ENCODE measurements at regions not wholly inside any gene's neighbourhood (a gene's known extent, or its start where the extent isn't known, plus 50 kb on each side); places are given as distances from the start of the nearest gene placed in this dataset.

DNA sequence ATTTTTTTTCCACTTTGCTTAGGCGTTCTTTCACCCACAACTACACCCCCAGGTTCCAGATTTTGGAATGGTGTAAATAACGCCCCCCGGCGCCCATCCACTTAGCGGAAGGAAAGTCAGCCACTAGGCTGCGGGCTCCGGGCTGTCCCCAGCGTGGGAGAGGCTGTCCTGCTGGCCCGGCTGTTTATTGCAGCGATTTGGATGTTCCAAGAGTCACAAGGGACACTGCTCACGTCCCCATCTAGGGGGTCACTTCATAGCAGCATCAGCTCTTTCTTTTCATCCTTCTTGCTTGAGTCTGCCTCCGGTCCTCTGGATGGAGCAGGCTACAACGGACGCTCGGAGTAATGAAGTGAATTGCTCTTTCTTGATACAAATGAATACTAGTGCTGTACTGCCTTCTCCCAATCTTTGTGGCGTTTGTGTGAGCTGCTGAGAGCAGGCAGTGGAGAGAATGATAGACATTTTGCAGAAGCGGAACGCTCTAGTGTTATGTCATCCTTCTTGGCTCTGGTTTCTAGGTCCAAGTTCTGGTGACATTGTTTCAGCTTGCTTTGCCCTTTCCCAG, 50.7 kb upstream of the PAIP2B start:
- H3K27ac ChIP-seq (ENCODE audit: low read depth in 1 of 3, low read length in 2 of 3) = no peak overlapping the region
- DNase-seq (peak; percentile 5 to 18), FAIRE-seq (no peak)
- peaks cover 0 to 7% of the 10 kb centered on the region in 2 donors for H3K9me3 ChIP-seq (ENCODE audit: control insufficient read depth in 2 of 2, insufficient read depth in 1 of 2, low read depth in 1 of 2, low read length in 1 of 2)
- peaks cover 0 to 46% (median 7%) of the 10 kb centered on the region in 3 donors for H3K27me3 ChIP-seq (ENCODE audit: control insufficient read depth in 3 of 3, insufficient read depth in 3 of 3, low read length in 3 of 3)
- whole genome bisulfite sequencing, 3 donors = 2 to 6% (median 3%) methylated on average over 18 of the region's 18 CpGs
- H3K36me3 ChIP-seq (ENCODE audit: control insufficient read depth in 3 of 3, insufficient read depth in 2 of 3, low read depth in 1 of 3, low read length in 3 of 3) = no peaks in the 10 kb centered on the region
- no peak overlapping the region for H3K4me3 ChIP-seq (ENCODE audit: low read depth in 1 of 3, low read length in 3 of 3)
- H3K4me1 ChIP-seq (ENCODE audit: control insufficient read depth in 3 of 3, insufficient read depth in 2 of 3, low read depth in 1 of 3, low read length in 2 of 3) = peaks cover 0 to 16% (median 7%) of the 10 kb centered on the region in 3 donors

DNA sequence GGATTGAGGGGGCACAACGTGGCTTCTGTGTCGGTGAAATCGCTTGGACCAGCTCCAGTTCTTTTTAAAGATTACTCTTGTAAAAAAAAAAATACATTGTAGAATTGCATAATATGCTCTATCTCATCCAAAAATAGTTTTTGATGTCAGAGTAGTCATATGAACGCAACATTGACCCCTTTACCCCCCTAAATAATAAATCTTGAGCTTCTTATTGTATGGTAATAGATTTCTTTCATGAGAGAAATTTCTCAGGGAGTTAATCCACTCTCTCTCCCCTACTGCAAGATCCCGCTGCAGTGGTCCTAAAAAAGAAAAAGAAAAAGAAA, 50.2 kb upstream of the PAIP2B start:
- Histone ChIP-seq H3K36me3 (ENCODE audit: control insufficient read depth in 3 of 3, insufficient read depth in 2 of 3, low read depth in 1 of 3, low read length in 3 of 3) (no peaks in the 10 kb centered on the region), H3K4me1 (ENCODE audit: control insufficient read depth in 3 of 3, insufficient read depth in 2 of 3, low read depth in 1 of 3, low read length in 2 of 3) (peaks cover 0 to 16% (median 7%) of the 10 kb centered on the region in 3 donors), H3K4me3 (ENCODE audit: low read depth in 1 of 3, low read length in 3 of 3) (peak overlapping the region; percentile 23 to 45 (median 35)), H3K27ac (ENCODE audit: low read depth in 1 of 3, low read length in 2 of 3) (no peak overlapping the region), H3K9me3 (ENCODE audit: control insufficient read depth in 2 of 2, insufficient read depth in 1 of 2, low read depth in 1 of 2, low read length in 1 of 2) (peaks cover 0 to 7% of the 10 kb centered on the region in 2 donors), H3K27me3 (ENCODE audit: control insufficient read depth in 3 of 3, insufficient read depth in 3 of 3, low read length in 3 of 3) (peaks cover 0 to 41% (median 7%) of the 10 kb centered on the region in 3 donors)
- DNase-seq (no peak), FAIRE-seq (no peak)
- 4 to 9% (median 4%) methylated on average over 5 of the region's 5 CpGs for WGBS, 3 donors

DNA sequence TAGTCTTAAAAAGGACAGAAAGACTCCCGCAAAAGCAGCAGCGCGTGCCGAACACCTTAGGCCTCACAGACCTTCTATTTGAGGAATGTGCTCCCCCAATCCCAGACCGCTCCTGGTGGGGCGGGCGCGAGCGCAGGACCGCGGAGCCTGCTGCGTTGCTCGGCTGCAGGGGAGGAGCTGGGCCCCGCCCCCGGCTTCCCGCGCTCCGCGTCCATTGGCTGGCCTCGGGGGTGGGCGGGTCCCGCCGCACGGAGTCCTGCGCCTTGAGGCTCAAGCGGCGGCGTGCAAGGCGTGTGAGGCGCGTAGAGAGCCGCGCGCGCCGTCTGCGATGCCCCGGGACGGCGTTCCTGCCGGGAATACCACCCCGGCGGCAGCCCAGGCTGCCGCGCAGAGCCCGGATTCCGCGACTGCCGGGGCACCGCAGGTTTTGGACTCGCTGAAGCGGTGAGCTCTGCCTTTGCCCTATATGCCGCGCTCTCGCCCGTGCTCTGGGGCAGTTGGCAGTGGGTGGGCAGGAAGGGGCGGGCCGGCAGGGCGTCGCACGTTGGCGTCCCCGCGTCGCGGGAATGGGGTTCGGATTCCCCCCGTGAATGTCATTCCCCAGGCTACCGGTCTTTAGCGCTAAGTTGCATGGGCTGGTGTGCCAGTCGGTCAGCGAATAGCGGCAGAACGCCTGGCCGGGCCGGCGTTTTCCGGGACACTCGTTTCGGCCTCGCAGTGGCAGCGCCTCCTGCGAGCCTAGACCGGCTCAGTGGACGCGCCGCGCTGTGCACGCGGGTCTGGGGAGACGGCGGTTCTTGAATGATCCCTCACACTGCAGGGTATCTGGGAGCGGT, 49.6 kb upstream of the PAIP2B start:
- WGBS, 3 donors = 1 to 2% (median 2%) methylated on average over 51 to 93 of the region's 93 CpGs
- H3K4me3 ChIP-seq (ENCODE audit: low read depth in 1 of 3, low read length in 3 of 3) = peak overlapping the region; percentile 23 to 45 (median 35)
- FAIRE-seq = no peak
- peaks cover 0 to 37% (median 7%) of the 10 kb centered on the region in 3 donors for H3K27me3 ChIP-seq (ENCODE audit: control insufficient read depth in 3 of 3, insufficient read depth in 3 of 3, low read length in 3 of 3)
- peak; percentile 76 to 87 for DNase-seq
- no peaks in the 10 kb centered on the region for H3K36me3 ChIP-seq (ENCODE audit: control insufficient read depth in 3 of 3, insufficient read depth in 2 of 3, low read depth in 1 of 3, low read length in 3 of 3)
- H3K27ac ChIP-seq (ENCODE audit: low read depth in 1 of 3, low read length in 2 of 3) = no peak overlapping the region
- H3K4me1 ChIP-seq (ENCODE audit: control insufficient read depth in 3 of 3, insufficient read depth in 2 of 3, low read depth in 1 of 3, low read length in 2 of 3) = peaks cover 0 to 16% (median 7%) of the 10 kb centered on the region in 3 donors
- peaks cover 0 to 7% of the 10 kb centered on the region in 2 donors for H3K9me3 ChIP-seq (ENCODE audit: control insufficient read depth in 2 of 2, insufficient read depth in 1 of 2, low read depth in 1 of 2, low read length in 1 of 2)

All from small intestine (tissue), 7 donors.